SK-N-MC (cell line): ENCODE measurements at regions not wholly inside any gene's neighbourhood (a gene's known extent, or its start where the extent isn't known, plus 50 kb on each side); places are given as distances from the start of the nearest gene placed in this dataset.

Source experiments
- DNase-seq: peaks from one replicate; pipeline ENCODE4 v3.0.0-alpha.2; 2011; ENCODE audit warnings: low read depth, low spot score
- H3K27ac ChIP-seq: fragments of 200-600 bp; sonication (generic); 2 replicates; pipeline ENCODE4 v1.5.1; 2016; ENCODE audit warnings: mixed run types
- H3K36me3 ChIP-seq: fragments of 200-600 bp; sonication (generic); 2 replicates; pipeline ENCODE4 v1.6.1; 2017; ENCODE audit warnings: antibody characterized with exemption, low read length, mixed read lengths; ENCODE audit not compliant: insufficient read depth
- H3K4me3 ChIP-seq: fragments of 200-600 bp; sonication (generic); 2 replicates; pipeline ENCODE4 v1.5.1; 2016
- H3K9ac ChIP-seq: fragments of 200-600 bp; sonication (generic); 2 replicates; pipeline ENCODE4 v1.8.0; 2017; ENCODE audit warnings: mixed run types, mixed read lengths; ENCODE audit not compliant: insufficient read length
- H3K9me3 ChIP-seq: fragments of 200-600 bp; sonication (generic); 2 replicates; pipeline ENCODE4 v1.6.1; 2017; ENCODE audit warnings: low read depth, mild to moderate bottlenecking, antibody characterized with exemption, low read length, moderate library complexity, mixed read lengths
- EZH2 ChIP-seq: fragments of 200-600 bp; sonication (generic); IDR thresholded peaks from one replicate; pipeline ENCODE4 v1.6.1; 2017; ENCODE audit warnings: antibody characterized with exemption
- FOXP2 ChIP-seq: optimal IDR thresholded peaks from 2 replicates; pipeline ENCODE3; 2011; ENCODE audit warnings: mild to moderate bottlenecking, moderate library complexity; ENCODE audit not compliant: insufficient read depth; ENCODE audit errors: extremely low read length, control extremely low read depth
- POLR2AphosphoS5 ChIP-seq: IDR thresholded peaks from 2 replicates; pipeline ENCODE4 v1.6.1; 2012; ENCODE audit warnings: mild to moderate bottlenecking, low read depth, low read length, borderline replicate concordance

DNA sequence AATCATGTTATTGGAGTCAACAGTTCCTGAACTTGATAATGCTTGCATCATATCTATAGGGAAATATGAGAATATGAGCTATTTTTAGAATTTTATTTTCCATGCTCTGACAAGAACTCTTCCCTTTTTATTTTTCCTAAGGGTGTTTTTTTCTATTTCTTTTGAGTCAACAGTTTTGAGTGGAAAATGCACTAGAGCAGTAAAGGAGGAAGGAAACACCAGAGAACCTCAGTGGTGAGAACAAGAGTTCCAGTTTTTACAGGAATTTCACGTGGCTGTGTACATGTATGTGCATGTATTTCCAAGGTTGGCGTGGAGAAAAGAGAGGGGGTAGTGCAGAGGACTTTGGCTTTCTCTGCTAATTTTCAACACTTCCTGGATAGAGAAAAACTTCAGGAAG lies 63.6 kb upstream of the TNFSF18 start:
- no peak for DNase-seq
- TF ChIP-seq FOXP2 (no peak), POLR2AphosphoS5 (no peak), EZH2 (no peak)
- Histone ChIP-seq H3K9ac (no peak overlapping the region), H3K4me3 (no peak overlapping the region), H3K27ac (no peak overlapping the region), H3K36me3 (no peaks in the 10 kb centered on the region), H3K9me3 (no peaks in the 10 kb centered on the region)

DNA sequence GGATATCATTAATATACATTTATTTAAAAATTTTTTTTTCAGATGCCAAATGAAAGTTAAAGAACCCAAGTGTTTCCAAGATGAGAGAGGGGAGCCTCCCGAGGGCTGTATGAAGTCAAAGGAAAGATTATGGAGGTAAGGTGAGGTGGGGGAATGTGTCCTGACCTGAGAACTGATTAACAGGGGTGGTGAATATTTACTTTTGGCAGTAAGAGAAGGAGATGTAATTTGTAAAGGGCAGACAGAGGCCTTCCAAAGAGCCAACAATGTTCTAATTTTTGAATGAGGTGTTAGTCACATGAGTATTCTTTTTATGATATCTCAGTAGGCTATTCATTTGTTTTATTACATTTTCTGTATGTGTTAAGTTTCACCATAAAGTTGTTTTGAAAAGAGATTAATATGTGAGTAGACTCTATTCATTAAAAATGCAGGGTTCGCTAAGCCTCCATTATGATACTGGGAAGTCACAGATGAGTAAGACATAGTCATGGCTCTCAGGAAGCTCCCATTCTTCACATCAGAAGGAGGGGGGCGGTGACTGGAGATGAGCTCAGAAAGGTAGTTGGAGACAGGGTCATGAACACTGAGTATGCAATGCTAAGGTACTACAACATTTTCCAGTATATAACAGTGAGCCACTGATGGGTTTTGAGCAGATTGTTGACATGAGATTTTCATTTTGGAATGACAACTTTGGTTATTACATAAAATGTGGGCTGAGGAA lies 62.4 kb upstream of the TNFSF18 start:
- no peak overlapping the region for H3K9ac ChIP-seq
- no peak overlapping the region for H3K4me3 ChIP-seq
- H3K27ac ChIP-seq = no peak overlapping the region
- no peak for DNase-seq
- no peaks in the 10 kb centered on the region for H3K9me3 ChIP-seq
- TF ChIP-seq EZH2 = no peak
- no peak for TF ChIP-seq FOXP2
- TF ChIP-seq POLR2AphosphoS5 = no peak
- H3K36me3 ChIP-seq = no peaks in the 10 kb centered on the region

DNA sequence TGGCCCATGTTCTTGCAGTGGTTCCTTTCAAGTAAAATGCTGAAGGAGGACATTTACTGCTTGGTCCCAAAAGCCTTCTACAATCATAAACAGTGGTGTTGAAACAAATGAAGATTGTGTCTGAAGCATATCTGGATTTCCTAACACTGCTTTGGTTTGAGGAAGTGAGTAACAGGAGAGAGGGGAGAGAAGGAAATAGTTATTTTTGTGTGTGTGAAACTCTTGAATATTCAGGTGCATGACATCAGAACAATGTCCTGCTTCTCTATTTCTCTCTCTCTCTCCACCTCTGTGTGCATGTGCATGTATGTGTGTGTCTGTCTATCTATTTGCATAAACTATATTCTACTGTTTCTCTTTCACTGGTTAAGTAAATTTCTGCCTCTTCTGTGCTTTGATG lies 61.4 kb upstream of the TNFSF18 start:
- no peaks in the 10 kb centered on the region for H3K9me3 ChIP-seq
- no peak for TF ChIP-seq EZH2
- TF ChIP-seq POLR2AphosphoS5 = no peak
- TF ChIP-seq FOXP2 = no peak
- no peak overlapping the region for H3K4me3 ChIP-seq
- no peak for DNase-seq
- H3K36me3 ChIP-seq = no peaks in the 10 kb centered on the region
- H3K27ac ChIP-seq = no peak overlapping the region
- H3K9ac ChIP-seq = no peak overlapping the region

DNA sequence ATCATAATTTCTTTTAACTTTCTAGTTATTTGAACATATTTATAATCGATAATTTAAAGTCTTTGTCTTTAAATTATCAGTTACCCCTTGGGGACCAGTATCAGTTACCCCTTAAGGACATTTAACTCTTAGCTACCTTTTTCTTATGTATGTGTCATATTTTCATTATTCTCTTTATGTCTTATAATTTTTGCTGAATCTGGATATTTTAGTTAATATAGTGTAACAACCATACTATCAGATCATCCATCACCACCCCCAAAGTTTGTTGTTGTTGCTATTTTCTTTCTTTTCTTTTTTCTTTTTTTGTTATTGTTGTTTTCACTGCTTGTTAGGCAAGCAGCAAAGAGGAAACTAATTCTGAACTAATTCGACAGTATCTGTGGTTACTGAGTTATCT lies 57.0 kb upstream of the TNFSF18 start:
- Histone ChIP-seq H3K4me3 (no peak overlapping the region), H3K9me3 (no peaks in the 10 kb centered on the region), H3K9ac (no peak overlapping the region), H3K36me3 (no peaks in the 10 kb centered on the region), H3K27ac (no peak overlapping the region)
- DNase-seq = no peak
- TF ChIP-seq EZH2 (no peak), FOXP2 (no peak), POLR2AphosphoS5 (no peak)

DNA sequence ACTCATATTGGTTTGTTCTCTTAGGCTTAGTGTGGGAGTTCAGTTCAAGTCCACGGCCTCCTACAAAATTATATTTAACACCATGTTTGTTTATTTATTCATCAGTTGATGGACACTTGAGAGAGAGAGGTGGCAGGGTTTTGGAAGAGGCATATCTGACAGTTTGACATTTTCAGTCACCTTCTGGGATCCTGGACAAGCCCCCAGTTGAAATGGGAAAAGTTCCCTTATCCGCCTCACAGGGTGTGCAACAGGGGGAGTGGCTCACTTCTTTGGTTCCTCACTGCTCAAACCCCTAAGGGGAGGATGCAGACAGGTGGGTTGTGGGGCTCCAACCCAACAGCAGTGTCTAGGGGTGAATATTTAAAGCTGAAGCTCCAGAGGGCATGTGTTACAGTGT lies 52.3 kb upstream of the TNFSF18 start:
- H3K4me3 ChIP-seq = no peak overlapping the region
- DNase-seq = no peak
- no peak overlapping the region for H3K27ac ChIP-seq
- TF ChIP-seq FOXP2 (no peak), EZH2 (no peak), POLR2AphosphoS5 (no peak)
- H3K9me3 ChIP-seq = no peaks in the 10 kb centered on the region
- H3K36me3 ChIP-seq = no peaks in the 10 kb centered on the region
- H3K9ac ChIP-seq = no peak overlapping the region

DNA sequence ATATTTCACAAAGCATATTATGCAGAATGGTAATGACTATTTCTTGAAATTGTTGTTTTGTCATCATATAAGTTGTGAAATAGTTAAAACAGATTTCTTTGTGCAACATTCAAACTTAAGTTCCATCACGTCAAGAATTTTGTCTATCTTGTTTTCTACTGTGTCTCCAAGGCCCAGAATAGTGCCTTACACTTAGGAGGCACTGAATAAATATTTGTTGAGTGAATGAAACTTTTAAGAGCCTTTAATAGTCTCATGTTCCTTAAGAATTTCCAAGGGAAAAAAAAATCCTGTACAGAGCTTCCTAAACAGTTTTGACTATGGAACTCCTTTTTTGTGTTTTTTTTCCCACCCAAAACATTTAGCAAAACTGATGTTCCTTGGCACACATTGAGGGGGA lies 50.8 kb upstream of the TNFSF18 start:
- H3K27ac ChIP-seq = no peak overlapping the region
- H3K9ac ChIP-seq = no peak overlapping the region
- no peak for TF ChIP-seq POLR2AphosphoS5
- TF ChIP-seq FOXP2 = no peak
- no peak for TF ChIP-seq EZH2
- no peak for DNase-seq
- H3K36me3 ChIP-seq = no peaks in the 10 kb centered on the region
- no peaks in the 10 kb centered on the region for H3K9me3 ChIP-seq
- H3K4me3 ChIP-seq = no peak overlapping the region

DNA sequence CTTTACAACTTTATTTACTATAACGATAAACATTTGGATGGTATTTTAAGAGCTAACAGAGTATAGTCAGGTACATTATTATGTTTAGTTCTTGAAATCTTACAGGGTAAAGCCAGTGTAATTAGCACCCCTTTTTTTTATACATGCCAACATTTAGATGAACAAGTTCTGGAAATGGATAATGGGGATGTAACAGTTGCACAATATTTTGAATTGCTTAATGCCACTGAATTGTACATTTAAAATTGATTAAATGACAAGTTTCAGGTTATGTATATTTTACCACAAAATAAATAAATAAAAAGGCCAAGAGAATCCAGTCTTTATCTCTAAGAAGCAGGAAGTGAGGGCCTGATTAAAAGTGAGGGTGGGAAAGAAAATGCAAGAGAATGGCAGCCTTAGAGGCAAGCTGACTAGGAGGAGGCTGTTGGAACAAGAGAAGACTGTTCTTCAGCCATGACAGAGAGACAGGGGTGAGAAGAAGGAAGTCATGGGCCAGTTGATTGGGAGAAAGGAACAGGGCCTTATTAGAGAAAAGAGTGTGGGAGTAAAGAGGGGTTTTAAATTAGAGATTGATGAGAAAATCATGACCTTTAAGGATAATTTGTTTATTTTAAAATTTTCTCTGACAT lies 49.9 kb upstream of the TNFSF18 start:
- no peak for DNase-seq
- H3K36me3 ChIP-seq = no peaks in the 10 kb centered on the region
- no peak overlapping the region for H3K9ac ChIP-seq
- H3K27ac ChIP-seq = no peak overlapping the region
- H3K4me3 ChIP-seq = no peak overlapping the region
- TF ChIP-seq POLR2AphosphoS5 (no peak), EZH2 (no peak), FOXP2 (no peak)
- H3K9me3 ChIP-seq = no peaks in the 10 kb centered on the region
